NK-92 treated with Interleukin-12 subunit alpha and Interleukin-12 subunit beta, amount 100 ng/mL, for 24 hours (cell line): ENCODE measurements at regions not wholly inside any gene's neighbourhood (a gene's known extent, or its start where the extent isn't known, plus 50 kb on each side); places are given as distances from the start of the nearest gene placed in this dataset.

Experiments used
- DNase-seq: peaks from one replicate; lab custom pipeline; 2025; lab: John Stamatoyannopoulos, UW

GRCh38 chr1:112264010-112264409 is 132.0 kb upstream of the CTTNBP2NL start:
- no peak for DNase-seq

- DNase-seq: no peak
These were observed 131.5 kb upstream of the CTTNBP2NL start for GRCh38 chr1:112264553-112264952.

GRCh38 chr1:112265931-112266330 is 130.1 kb upstream of the CTTNBP2NL start:
- no peak for DNase-seq

GRCh38 chr1:112267206-112267605 is 128.8 kb upstream of the CTTNBP2NL start:
- no peak for DNase-seq

GRCh38 chr1:112267929-112268328 is 128.1 kb upstream of the CTTNBP2NL start:
- DNase-seq: no peak

- no peak for DNase-seq
These were observed 127.6 kb upstream of the CTTNBP2NL start for GRCh38 chr1:112268408-112268807.

- no peak for DNase-seq
These were observed 124.7 kb upstream of the CTTNBP2NL start for GRCh38 chr1:112271270-112271669.

GRCh38 chr1:112272101-112272772 is 123.8 kb upstream of the CTTNBP2NL start:
- no peak for DNase-seq

- no peak for DNase-seq
These were observed 111.2 kb upstream of the CTTNBP2NL start for GRCh38 chr1:112284796-112285195.

- no peak for DNase-seq
These were observed 110.7 kb upstream of the CTTNBP2NL start for GRCh38 chr1:112285316-112285715.

- no peak for DNase-seq
These were observed 110.3 kb upstream of the CTTNBP2NL start for GRCh38 chr1:112285746-112286145.

- DNase-seq: no peak
These were observed 99.1 kb upstream of the CTTNBP2NL start for GRCh38 chr1:112296908-112297307.

- no peak for DNase-seq
These were observed 98.5 kb upstream of the CTTNBP2NL start for GRCh38 chr1:112297536-112297935.

- peak; percentile 15 for DNase-seq
These were observed 97.5 kb upstream of the CTTNBP2NL start for GRCh38 chr1:112298558-112298957.

- DNase-seq: no peak
These were observed 91.9 kb upstream of the CTTNBP2NL start for GRCh38 chr1:112304126-112304525.

- no peak for DNase-seq
These were observed 91.4 kb upstream of the CTTNBP2NL start for GRCh38 chr1:112304612-112305011.

- no peak for DNase-seq
These were observed 88.0 kb upstream of the CTTNBP2NL start for GRCh38 chr1:112307930-112308591.

GRCh38 chr1:112308716-112309115 is 87.3 kb upstream of the CTTNBP2NL start:
- DNase-seq: no peak

GRCh38 chr1:112309499-112309898 is 86.5 kb upstream of the CTTNBP2NL start:
- DNase-seq: no peak

- DNase-seq: no peak
These were observed 83.7 kb upstream of the CTTNBP2NL start for GRCh38 chr1:112312315-112312714.

GRCh38 chr1:112312879-112313278 is 83.1 kb upstream of the CTTNBP2NL start:
- no peak for DNase-seq

- no peak for DNase-seq
These were observed 79.6 kb upstream of the CTTNBP2NL start for GRCh38 chr1:112316254-112316913.

GRCh38 chr1:112317140-112317539 is 78.9 kb upstream of the CTTNBP2NL start:
- no peak for DNase-seq
